ENCODE measurements at regions not wholly inside any gene's neighbourhood (a gene's known extent, or its start where the extent isn't known, plus 50 kb on each side); places are given as distances from the start of the nearest gene placed in this dataset.

GRCh38 chr14:44287858-44288257 lies 219.2 kb downstream of the FSCB start:
- no peak for TF ChIP-seq ZNF70 (CRISPR knock-in tag; IDR thresholded peaks at IDR 0.05)
- TF ChIP-seq PATZ1 (CRISPR knock-in tag; IDR thresholded peaks at IDR 0.05; ENCODE audit: borderline replicate concordance) = no peak
- no peak for TF ChIP-seq ZFP30 (CRISPR knock-in tag; IDR thresholded peaks at IDR 0.05)
- TF ChIP-seq TOX (CRISPR knock-in tag; IDR thresholded peaks at IDR 0.05; ENCODE audit: borderline replicate concordance) = no peak
- TF ChIP-seq ZNF565 (CRISPR knock-in tag; conservative IDR thresholded peaks at IDR 0.05; ENCODE audit: low read depth) = no peak
- TF ChIP-seq PPARA (CRISPR knock-in tag; IDR thresholded peaks at IDR 0.05; ENCODE audit: borderline replicate concordance) = no peak
- no peak for TF ChIP-seq SNAI2 (CRISPR knock-in tag; IDR thresholded peaks at IDR 0.05)
- TF ChIP-seq ZC3H10 (CRISPR knock-in tag; IDR thresholded peaks at IDR 0.05) = no peak
